Tongue (tissue), 1 donor: ENCODE measurements at regions not wholly inside any gene's neighbourhood (a gene's known extent, or its start where the extent isn't known, plus 50 kb on each side); places are given as distances from the start of the nearest gene placed in this dataset.
A peak's percentile ranks its signal among the peaks of the same experiment; 100 is the strongest.
"Not testable (repeated sequence)": the region's sequence is repeated elsewhere in the genome, so short reads cannot be mapped to it uniquely, and the experiment has no call there.

Experiments used
- DNase-seq: peaks from one replicate; pipeline ENCODE4 v3.0.0-alpha.2; 2015

DNA sequence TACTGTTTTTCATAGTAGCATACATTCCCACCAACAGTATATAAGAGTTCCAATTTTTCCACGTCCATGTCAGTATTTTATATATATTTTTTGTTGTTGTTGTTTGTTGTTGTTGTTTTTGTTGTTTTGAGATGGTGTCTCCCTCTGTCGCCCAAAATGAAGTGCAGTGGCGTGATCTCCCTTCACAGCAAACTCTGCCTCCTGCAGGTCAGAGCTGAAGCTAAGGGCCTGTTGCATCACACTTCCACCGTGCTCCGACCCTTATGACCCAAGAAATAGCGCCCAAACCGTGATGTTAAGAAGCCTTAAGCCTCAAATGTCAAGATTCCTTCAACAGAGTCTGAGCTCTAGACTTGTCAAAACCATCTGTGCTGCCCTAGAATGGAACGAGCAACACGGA, 2032.3 kb downstream of the MRPL39 start:
- no peak for DNase-seq

DNA sequence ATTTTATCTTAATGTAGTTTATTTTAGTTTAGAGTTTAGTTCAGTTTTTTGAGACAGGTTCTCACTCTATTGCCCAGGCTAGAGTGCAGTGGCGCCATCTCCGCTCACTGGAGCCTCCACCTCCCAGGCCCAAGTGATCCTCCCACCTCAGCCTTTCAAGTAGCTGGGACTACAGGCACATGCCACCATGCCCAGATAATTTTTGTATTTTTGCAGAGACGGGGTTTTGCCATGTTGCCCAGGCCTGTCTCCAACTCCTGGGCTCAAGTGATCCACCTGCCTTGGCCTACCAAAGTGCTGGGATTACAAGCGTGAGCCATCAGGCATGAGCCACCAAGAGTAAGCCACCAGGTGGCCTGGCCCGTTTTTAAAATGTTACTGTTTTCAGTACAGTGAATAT, 2058.4 kb downstream of the MRPL39 start:
- not testable (repeated sequence) for DNase-seq

DNA sequence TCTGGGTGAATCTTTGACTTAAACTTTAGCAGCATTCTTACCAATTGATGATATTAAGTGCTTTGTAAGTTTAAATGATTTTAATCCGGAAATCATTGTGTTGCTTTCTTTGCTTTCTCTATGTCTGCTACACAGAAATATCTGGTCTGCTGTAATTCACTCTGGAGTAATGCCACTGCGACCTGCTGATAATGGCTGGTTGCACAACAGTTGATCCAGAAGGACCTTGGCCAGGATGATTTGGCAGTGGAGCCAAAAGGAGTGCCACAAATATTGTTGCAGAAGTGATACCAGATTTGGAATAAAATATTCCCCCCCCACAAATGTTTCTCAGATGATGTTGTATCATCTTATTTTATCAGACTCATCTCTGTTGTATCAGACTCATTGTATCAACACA, 2063.9 kb downstream of the MRPL39 start:
- no peak for DNase-seq

DNA sequence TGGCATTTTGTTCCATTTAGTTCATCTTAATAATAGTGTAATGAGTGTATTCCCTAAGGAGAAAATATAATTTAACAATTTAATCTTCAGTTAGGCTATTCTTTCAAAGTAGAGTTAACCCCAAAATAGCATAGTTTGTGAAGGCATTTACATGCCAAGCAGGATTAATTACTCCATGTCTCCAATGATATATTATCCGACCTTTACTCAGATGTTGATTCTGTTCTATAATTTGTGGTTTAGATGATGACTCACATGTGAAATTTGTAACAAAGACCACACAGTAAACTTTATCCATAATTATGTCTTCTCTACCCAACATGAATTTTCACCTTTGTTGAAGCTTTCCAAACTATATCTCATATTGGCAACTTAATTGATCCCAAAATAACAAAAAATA, 2065.2 kb downstream of the MRPL39 start:
- DNase-seq = no peak

DNA sequence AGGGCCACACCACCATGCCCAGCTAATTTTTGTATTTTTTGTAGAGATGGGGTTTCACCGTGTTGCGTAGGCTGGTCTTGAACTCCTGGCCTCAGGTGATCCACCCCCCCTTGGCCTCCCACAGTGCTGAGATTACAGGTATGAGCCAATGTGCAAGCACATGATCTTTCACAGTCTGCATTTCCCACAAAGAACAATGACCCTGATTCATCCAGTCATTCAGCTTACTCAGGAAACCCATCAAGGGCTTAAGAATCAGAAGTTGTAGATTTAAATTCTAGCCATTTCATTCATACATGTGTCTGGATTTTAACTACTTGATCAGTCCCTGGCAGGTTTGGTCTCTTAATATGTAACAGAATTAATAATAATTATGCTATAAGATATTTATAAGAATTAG, 2065.7 kb downstream of the MRPL39 start:
- no peak for DNase-seq

DNA sequence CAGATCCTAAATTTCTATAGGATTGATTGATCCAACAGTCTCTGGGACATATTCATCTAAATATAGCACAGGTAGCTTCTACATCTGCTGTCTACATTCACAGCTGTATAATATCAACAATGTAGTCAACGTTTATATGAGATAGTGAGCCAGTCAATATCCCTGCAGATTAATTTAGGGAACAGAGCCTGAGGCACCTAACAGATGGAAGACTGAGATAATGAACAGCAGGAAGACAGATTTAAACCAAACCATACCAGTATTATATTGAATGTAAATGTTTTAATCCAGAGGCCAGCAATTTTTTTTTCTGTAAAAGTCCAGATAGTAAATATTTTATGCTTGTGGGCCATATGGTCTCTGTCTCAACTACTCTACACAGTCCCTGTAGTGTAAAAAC, 2072.4 kb downstream of the MRPL39 start:
- DNase-seq = no peak

DNA sequence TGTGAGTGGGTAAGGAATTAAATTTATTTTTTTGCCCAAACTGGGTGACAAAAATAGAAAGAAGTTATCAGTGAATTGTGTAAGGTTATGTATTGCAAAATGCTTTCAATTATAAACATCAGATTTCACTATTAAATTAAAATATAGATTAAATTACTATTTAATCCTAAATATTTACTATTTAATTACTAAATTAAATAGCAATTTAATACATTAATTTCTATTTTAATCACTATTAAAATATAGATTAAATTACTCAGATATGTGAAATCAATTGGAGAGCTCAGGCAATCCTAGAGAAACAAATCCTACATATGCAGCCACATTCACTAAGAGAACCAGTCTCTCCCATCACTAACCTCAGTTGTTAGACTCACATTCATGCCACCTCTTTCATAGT, 2075.8 kb downstream of the MRPL39 start:
- no peak for DNase-seq

DNA sequence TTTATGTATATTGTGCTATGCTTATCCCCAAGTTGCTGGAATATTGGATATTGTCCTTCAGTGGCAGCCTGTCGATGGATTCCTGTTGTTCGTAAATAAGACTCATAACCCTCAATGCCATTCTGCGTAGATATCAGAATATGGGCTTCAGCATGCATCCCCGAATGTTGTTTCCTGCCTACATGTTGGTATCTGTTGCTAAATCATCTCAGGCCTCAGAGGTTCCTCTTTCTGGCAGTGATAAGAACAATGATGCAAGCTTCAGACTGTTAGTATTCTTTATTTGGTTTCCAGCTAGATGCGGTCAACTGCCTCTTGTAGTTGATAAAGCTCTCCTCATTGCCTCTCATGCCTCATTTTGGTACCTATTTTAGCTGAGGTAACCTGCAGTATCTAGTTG, 2082.6 kb downstream of the MRPL39 start:
- DNase-seq = no peak

DNA sequence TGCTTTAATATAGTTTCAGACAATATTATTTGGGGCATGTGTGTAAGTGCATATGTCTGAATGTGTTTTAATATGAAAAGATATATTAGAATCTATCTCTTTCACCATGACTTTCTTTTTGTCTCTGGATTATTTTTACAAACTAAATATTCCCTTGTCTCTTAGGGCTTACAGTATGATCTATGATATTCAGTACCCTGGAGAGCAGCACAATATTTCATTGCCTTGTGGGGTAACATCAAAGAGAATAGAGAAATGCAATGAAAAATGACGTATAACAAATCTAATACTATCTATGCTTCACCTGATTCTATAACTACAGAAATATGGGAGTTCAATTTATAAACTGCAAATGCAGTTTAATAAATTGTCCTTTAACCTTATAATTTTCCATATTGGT, 2084.5 kb downstream of the MRPL39 start:
- DNase-seq = peak; percentile 3

DNA sequence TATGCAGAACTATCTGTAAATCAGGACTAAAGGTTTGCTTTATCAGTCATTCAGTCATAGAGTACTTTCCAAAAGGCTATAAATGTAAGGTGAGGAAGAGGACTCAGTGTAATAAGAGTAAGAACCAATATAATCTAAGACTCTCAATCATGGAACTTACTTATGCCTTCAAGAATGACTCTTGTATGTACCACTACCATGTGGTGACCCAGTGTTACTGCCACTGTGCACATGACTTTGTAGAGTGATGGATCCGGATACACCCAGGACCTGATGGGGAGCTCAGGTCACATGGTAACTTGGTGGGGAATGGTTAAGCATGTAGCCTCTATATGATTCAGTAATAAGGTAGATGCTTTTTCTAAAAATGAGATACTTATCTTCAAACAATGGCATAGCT, 2099.8 kb downstream of the MRPL39 start:
- DNase-seq = no peak

DNA sequence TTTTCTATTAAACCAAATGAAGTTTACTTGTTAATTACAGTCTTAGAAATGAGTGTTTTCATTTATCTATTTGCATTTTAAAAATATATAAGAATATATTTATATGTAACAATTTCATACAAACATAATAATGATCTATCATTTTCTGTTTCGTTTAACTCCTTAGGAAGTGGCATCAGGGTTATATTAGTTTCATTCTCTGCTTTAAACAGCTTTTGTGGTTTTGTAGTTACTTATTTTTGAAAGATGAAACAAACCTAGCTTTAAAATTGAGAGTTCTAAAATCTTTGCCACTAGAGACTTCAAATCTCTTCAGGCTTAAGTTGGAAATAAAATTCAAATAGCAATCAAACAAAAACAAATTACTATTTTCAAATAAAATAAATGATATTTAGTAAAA, 2110.6 kb downstream of the MRPL39 start:
- no peak for DNase-seq

DNA sequence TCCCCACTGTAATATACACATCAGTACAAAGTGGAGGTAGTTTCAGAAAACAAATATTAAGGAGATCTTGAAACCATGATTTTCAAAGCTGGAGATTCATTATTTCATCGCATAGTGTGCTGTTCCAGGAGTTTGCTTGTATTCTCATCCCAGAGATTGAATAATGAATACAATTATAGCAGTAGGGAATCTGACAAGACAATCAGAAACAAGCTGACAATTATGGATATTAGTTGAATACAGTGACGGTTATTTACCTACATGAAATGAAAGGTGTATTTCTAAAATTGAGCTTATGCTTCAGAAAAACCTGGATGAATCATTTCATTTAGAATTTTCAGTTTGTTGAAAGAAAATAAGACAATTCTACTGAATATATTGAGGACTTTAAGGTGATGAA, 2119.0 kb downstream of the MRPL39 start:
- DNase-seq = no peak

DNA sequence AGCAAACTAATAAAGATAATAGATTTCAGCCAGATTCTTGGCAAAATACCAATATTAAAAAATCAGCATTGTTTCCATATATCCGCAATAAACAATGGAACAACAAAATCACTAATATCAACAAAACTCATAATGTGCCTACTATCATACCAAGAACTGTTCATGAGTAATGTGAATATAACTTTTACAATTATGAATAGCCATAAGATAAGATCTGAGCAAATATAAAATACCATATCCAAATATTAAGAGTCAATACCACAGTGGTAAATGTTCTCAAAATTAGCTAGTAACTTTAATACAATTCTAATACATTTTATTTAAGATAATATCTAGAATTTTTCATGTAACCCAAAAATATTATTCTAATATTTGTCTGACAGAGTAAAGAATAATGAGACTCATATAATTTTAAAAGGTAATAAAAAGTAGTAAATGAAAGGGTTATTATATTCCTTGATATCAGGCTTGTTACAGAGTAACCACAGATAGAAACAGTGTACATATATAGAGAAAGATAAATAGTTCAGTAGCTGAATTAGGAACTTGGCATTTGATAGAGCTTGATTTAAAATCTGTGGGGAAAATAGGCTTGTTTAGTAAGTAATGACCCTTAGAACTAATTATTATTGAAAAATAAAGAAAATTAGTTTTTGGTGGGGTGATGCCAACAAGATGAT, 2126.6 kb downstream of the MRPL39 start:
- no peak for DNase-seq

DNA sequence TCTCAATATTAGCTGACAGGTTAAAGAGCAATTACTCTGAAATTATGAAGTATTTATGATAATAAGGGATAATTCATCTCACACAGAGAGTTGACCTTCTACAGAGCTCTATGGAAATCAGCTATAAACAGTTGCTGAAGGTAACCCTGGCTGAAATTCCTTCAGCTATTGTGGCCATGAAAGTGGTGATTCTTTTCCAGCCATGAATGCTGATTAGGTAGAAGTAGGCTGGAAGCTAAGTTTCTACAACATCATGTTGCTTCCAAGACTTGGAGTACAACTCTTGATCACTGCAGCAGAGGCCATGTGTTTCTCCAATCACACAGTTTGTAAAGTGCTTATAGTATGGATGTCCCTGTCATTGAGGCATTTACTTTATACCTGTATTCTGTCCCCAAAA, 2128.9 kb downstream of the MRPL39 start:
- no peak for DNase-seq

DNA sequence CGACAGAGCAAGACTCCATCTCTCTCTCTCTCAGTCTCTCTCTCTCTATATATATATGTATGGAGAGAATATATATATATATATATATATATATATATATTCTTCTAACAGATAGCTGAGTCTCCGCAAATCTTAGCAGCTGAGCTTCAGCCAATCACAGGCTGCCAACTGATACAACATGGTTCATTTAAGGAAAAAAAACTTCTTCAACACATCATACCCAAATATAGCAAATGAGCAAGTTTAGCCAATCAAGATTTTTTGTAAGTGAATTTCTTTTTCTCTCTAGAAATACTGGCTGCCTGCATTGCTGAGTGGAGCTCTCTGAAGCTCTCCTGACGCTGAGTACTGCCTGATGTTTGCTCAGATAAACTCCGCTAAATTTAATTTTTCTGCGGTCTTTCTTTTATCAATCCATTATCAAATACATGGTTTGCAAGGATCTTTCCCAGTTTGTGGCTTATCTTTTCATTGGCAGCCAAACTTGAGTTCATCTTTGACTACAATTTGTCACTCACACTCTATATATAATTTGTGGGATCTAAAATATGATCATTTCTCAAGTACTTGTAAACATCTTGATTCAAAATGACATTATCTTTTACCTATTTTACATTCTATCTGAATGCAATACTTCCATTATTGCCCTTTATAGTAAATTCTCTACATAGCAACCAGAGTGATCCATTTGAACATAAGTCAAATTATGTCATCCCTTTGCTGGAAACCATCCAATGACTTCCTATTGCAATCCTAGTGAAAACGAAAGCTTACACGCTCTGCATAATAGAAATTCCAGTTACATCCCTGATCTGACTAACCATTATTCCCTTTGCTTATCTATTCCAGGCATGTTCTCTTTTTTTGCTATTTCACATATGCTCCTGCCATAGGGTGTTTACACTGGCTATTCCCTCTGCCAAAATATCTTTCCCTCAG, 2131.7 kb downstream of the MRPL39 start:
- peak; percentile 7 for DNase-seq

DNA sequence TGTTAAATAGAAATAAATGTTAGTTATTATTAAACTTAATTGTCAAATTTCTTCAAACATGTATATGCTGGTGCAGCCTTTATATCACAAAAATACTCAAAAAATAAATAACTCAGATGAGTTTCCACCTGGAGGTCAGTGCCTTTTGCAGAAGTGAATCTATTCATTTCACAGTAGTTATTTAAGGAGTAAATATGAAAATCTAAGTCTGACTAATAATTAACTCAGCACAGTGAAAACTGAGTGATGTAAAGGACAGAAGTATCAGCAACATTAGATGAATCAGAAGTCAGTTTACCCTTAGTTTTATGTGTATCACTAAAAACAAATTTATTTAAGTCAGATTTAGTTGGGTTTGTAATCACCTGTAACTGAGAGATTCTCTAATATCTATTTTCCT, 2135.4 kb downstream of the MRPL39 start:
- DNase-seq = no peak

DNA sequence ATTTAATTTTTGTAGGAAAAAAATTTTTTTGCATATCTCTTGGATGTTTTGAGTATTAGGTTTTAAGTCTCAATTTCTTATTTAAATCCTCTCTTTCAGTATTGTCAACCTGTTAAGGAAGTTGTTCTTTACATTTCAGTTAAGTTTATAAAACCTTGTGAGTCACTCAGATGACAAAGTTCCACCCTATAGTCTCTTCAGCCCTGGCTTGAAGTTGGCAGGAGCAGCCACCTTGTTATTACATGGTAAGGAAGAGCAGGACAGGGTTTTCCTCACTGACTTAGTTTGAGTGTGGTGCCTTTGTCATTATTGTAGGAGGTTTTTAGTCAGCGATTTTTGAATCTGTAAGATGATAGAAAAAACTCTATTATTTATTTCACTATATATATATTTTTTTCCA, 2143.9 kb downstream of the MRPL39 start:
- no peak for DNase-seq

DNA sequence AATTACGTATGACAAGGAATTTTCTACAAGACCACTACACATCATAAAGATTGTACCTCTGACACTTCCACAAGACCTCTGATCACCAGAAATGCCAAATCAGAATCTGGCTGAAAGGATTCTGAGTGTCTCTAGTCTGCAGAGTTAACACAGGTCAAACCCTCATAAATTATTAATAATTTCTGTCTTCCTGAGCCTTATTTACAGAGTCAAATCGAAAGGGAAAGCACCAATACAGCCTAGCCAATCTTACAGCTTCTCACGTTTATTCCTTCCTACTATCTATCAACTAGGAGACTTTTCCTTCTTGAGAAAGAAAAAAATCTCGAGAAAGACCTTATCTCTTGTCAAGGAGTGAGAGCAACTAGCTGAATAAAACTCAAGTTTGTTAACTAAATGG, 2151.6 kb downstream of the MRPL39 start:
- DNase-seq = no peak

DNA sequence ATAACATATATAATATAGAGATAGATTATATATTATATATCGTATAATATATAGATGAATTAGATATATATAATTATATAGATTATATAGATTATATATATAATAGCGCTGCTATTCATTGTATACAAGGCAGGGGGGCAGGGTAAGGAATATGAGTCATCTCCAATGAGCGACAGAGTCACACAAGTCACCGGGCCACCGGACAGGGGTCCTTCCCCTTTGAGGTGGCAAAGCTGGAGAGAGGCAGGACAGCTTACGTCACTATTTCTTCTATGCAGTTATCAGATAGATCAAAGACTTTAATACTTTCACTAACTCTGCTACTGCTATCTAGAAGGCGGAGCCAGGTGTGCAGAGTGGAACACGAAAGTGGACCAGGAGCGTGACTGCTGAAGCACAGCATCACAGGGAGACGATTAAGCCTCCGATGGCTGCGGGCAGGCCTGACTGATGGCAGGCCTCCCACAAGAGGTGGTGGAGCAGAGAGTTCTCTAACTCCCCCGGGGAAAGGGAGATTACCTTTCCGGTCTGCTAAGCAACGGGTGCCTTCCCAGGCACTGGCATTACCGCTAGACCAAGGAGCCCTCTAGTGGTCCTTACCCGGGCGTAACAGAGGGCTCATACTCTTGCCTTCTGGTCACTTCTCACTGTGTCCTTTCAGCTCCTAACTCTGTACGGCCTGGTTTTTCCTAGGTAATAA, 2154.7 kb downstream of the MRPL39 start:
- no peak for DNase-seq

DNA sequence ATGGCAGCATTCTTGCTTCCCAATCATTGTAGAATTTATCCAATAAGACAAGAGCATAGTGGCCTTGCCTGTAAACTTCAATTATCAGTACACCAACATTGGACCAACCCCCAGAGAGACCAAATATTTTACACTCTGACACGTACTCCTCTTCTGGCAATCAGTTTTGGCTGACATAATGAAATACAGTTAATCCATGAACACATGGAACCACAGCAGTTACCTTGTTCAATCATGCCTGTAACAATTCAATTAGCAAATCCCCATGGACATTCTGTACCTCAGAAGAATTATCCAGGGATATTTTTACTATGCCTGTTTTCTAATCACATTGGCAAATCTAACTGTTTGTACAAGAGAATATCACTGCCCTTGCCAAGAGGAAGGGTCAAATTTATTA, 2162.0 kb downstream of the MRPL39 start:
- no peak for DNase-seq

DNA sequence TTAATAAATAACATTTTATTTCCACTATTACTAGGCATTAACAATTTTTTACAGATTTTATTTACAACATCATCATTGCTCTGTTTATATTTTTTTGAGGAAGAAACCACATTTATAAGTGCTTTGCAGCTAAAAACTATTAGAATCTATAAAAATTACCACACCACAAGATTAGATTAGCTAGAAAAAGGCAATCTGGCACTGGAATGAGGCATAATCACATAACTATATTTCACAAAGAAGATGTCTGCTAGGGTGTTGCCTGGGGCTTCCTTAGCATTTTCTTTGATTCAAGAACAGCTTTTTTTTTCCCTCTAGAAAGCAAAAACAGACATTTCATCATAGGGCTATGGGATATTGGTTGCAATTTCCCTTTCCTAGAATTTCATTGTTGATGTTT, 2169.2 kb downstream of the MRPL39 start:
- DNase-seq = no peak

DNA sequence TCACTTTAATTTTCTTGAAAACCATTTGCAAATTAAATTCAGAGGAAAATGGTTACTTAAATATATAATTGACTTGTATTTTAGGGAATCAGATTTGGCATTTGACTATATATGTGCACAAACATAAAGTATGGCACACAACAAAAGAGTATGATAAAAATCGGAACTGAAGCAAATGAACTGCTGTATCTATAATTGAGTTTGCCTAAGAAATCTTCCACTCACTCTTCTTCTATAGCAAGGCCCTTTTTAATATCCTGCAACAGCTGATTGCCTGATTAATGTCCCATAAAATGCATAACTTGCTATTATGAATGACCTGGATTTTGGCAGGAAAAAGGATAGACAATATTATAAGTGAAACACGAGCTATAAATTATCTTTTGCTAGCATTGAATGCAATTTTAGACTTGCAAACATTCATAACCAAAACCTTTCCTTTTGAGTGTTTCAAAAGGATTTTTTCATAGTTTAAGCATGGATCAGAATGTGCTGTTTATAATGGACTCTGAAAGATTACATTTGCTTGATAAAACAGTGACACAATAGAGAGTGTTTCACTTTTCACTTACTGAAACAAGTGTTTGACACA, 2204.3 kb downstream of the MRPL39 start:
- peak; percentile 36 for DNase-seq

DNA sequence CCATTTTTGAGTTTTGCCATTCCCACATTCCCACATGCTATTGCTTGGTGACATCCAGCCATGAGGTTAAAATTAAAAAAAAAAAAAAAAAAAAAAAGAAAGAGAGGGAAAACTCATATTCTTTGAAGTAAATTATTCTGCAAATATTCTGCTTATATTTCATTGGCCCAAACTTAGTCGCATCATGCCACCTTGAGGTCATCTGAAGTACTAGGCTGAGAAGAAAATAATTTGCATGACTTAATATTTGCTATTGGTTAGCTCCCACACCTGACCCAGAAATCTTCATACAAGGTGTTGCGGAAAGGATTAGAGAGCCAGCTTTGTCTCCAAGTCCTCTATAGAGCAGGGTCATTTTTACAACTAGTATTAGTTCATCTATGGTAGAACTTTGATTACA, 2206.0 kb downstream of the MRPL39 start:
- DNase-seq = peak; percentile 8
